ENCODE measurements at regions not wholly inside any gene's neighbourhood (a gene's known extent, or its start where the extent isn't known, plus 50 kb on each side); places are given as distances from the start of the nearest gene placed in this dataset.

DNA sequence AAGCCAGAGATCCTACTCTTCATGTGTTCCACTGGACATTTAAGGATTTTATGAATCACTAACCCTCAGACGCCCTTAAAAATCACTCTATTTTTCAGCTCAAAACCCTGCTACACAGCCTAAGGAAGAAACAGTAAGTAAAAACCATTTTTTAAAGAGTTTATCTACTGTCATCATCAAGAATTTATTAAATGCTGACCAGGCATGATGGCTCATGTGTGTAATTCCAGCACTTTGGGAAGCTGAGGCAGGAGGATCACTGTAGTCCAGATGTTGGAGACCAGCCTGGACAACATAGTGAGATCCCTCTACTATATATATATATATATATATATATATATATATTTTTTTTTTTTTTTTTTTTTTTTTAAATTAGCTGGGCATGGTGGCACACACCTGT lies 124.2 kb upstream of the ID4 start:
- Histone ChIP-seq H3K4me3 (no peak overlapping the region), H3K36me3 (no peaks in the 10 kb centered on the region), H3K27ac (no peak overlapping the region), H3K9me3 (no peaks in the 10 kb centered on the region), H3K4me1 (no peaks in the 10 kb centered on the region), H3K27me3 (no peaks in the 10 kb centered on the region)
- TF ChIP-seq POLR2AphosphoS5 (IDR thresholded peaks at IDR 0.05) (no peak), EP300 (IDR thresholded peaks at IDR 0.05) (no peak)
- no peak for DNase-seq
- intact Hi-C loops (cut with DNase I; ENCODE audit: low total_unique reads): no loop called here
- WGBS, 5 donors: 80 to 94% (median 88%) methylated on average over 1 of the region's 1 CpG

DNA sequence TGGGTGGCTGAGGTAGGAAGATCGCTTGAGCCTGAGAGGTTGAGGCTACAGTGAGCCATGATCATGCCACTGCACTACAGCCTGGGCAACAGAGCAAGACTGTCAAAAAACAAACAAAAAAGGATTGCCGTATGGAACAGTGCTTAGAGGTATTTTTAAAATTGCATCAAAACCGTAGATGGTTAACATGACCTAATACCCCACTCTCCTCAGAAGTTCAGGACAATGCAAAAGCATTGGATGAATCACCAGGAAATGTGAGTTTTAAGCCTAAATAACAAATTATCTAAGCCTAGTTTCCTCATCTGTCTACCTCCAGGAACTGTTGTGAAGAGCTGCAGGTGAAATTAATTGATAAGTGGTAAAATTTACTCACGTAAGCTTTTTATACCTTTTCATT lies 123.8 kb upstream of the ID4 start:
- no peak for DNase-seq
- H3K27ac ChIP-seq: no peak overlapping the region
- no peak overlapping the region for H3K4me3 ChIP-seq
- TF ChIP-seq EP300 (IDR thresholded peaks at IDR 0.05) (no peak), CTCF (IDR thresholded peaks at IDR 0.05) (no peak), POLR2AphosphoS5 (IDR thresholded peaks at IDR 0.05) (no peak), POLR2A (IDR thresholded peaks at IDR 0.05) (no peak)
- H3K27me3 ChIP-seq: no peaks in the 10 kb centered on the region
- H3K4me1 ChIP-seq: no peaks in the 10 kb centered on the region
- intact Hi-C loops (cut with DNase I; ENCODE audit: low total_unique reads): no loop called here
- no peaks in the 10 kb centered on the region for H3K9me3 ChIP-seq
- H3K36me3 ChIP-seq: no peaks in the 10 kb centered on the region
- 86 to 94% (median 90%) methylated on average over 4 of the region's 4 CpGs for WGBS, 5 donors

- DNase-seq: no peak
- intact Hi-C loops (cut with DNase I; ENCODE audit: low total_unique reads): no loop called here
- TF ChIP-seq POLR2AphosphoS5 (IDR thresholded peaks at IDR 0.05) (no peak), POLR2A (IDR thresholded peaks at IDR 0.05) (no peak), EP300 (IDR thresholded peaks at IDR 0.05) (no peak), CTCF (IDR thresholded peaks at IDR 0.05) (no peak)
- no peak overlapping the region for H3K27ac ChIP-seq
- H3K9me3 ChIP-seq: no peaks in the 10 kb centered on the region
- H3K4me1 ChIP-seq: no peaks in the 10 kb centered on the region
- H3K4me3 ChIP-seq: no peak overlapping the region
- WGBS, 5 donors: 74 to 88% (median 87%) methylated on average over 3 of the region's 3 CpGs
- no peaks in the 10 kb centered on the region for H3K36me3 ChIP-seq
- no peaks in the 10 kb centered on the region for H3K27me3 ChIP-seq
These were observed 123.2 kb upstream of the ID4 start for GRCh38 chr6:19713984-19714383.

DNA sequence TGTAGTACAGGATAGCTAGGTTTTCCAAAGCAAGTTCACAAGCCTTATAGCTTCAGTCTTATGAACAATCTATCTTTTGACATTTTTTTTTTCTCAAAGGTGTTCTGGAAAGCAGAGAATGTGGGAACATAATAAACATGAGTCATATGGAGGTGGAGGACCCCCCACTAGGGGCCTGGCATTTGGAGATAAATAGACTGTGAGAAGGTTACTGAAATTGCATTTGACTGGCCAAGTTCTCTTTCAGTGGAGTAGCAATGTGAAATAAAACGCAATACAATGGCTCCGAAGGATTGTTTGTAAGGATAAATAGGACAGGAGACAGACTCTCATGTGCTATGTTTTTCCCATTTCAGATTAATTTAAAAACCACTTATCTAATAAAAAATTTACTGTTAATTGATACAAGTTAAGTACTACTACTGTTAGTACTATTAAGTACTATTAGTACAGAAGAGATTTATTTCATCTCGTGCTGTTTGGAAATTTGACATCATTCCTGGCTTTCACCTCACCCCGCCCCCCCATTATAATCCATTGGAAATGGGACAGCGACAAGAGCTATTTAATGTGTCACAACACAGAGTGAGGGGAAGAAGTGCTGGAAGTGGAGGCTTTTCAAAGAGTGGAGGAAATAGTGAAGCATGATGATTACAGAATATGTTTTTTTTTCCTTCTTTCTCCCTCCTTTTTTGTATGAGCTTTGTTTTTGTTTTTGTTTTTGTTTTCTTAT lies 122.6 kb upstream of the ID4 start:
- 64 to 73% (median 68%) methylated on average over 5 of the region's 5 CpGs for WGBS, 5 donors
- intact Hi-C loops (cut with DNase I; ENCODE audit: low total_unique reads): no loop called here
- Histone ChIP-seq H3K36me3 (no peaks in the 10 kb centered on the region), H3K9me3 (no peaks in the 10 kb centered on the region), H3K4me1 (peaks cover 0 to 3% (median 0%) of the 10 kb centered on the region in 4 donors), H3K27ac (no peak overlapping the region), H3K27me3 (no peaks in the 10 kb centered on the region), H3K4me3 (no peak overlapping the region)
- TF ChIP-seq CTCF (IDR thresholded peaks at IDR 0.05) (no peak), POLR2A (IDR thresholded peaks at IDR 0.05) (no peak), EP300 (IDR thresholded peaks at IDR 0.05) (no peak), POLR2AphosphoS5 (IDR thresholded peaks at IDR 0.05) (no peak)
- DNase-seq: no peak

GRCh38 chr6:19715167-19715551 lies 122.0 kb upstream of the ID4 start:
- Histone ChIP-seq H3K4me3 (no peak overlapping the region), H3K27ac (no peak overlapping the region), H3K36me3 (no peaks in the 10 kb centered on the region), H3K9me3 (no peaks in the 10 kb centered on the region), H3K4me1 (peaks cover 0 to 8% (median 0%) of the 10 kb centered on the region in 4 donors), H3K27me3 (no peaks in the 10 kb centered on the region)
- intact Hi-C loops (cut with DNase I; ENCODE audit: low total_unique reads): no loop called here
- no peak for TF ChIP-seq CTCF (IDR thresholded peaks at IDR 0.05)
- no peak for TF ChIP-seq EP300 (IDR thresholded peaks at IDR 0.05)
- no peak for TF ChIP-seq POLR2AphosphoS5 (IDR thresholded peaks at IDR 0.05)
- TF ChIP-seq POLR2A (IDR thresholded peaks at IDR 0.05): no peak
- DNase-seq: peak in 1 of 2 donors; percentile 29
